Chondrocyte (in vitro differentiated cells): ENCODE measurements at regions not wholly inside any gene's neighbourhood (a gene's known extent, or its start where the extent isn't known, plus 50 kb on each side); places are given as distances from the start of the nearest gene placed in this dataset.

Source experiments
- DNase-seq: peaks from one replicate; pipeline ENCODE4 v3.0.0; 2021; ENCODE audit warnings: mixed read lengths, low spot score
- H3K27ac Mint-ChIP-seq: one replicate; pipeline ENCODE4 v1.8.0; 2021; ENCODE audit warnings: mild to moderate bottlenecking, moderate library complexity, mixed read lengths; ENCODE audit not compliant: unreplicated experiment
- H3K27me3 Mint-ChIP-seq: 2 replicates; pipeline ENCODE4 v1.8.0; 2021; ENCODE audit warnings: low read depth, mixed read lengths
- H3K36me3 Mint-ChIP-seq: 2 replicates; pipeline ENCODE4 v1.8.0; 2021; ENCODE audit warnings: low read depth, mixed read lengths
- H3K4me1 Mint-ChIP-seq: 2 replicates; pipeline ENCODE4 v1.8.0; 2021; ENCODE audit warnings: low read depth, mild to moderate bottlenecking, mixed read lengths
- H3K4me3 Mint-ChIP-seq: one replicate; pipeline ENCODE4 v1.8.0; 2021; ENCODE audit warnings: mild to moderate bottlenecking, moderate library complexity, mixed read lengths; ENCODE audit not compliant: unreplicated experiment
- H3K9me3 Mint-ChIP-seq: 2 replicates; pipeline ENCODE4 v1.8.0; 2021; ENCODE audit warnings: low read depth, mixed read lengths
- CTCF ChIP-seq: fragments of 200-600 bp; sonication (generic); IDR thresholded peaks from 2 replicates; pipeline ENCODE4 v1.5.0; 2021; ENCODE audit warnings: antibody characterized with exemption, mild to moderate bottlenecking, moderate library complexity

GRCh38 chr2:126187668-126188067, 468.3 kb upstream of the GYPC start:
- H3K9me3 Mint-ChIP-seq: peaks cover 4% of the 10 kb centered on the region
- H3K27me3 Mint-ChIP-seq: no peaks in the 10 kb centered on the region
- H3K27ac Mint-ChIP-seq: peak overlapping the region; percentile 85
- DNase-seq: no peak
- peaks cover 14% of the 10 kb centered on the region for H3K4me1 Mint-ChIP-seq
- H3K4me3 Mint-ChIP-seq: no peak overlapping the region
- no peaks in the 10 kb centered on the region for H3K36me3 Mint-ChIP-seq
- TF ChIP-seq CTCF: no peak

- Mint-ChIP-seq H3K27ac (no peak overlapping the region), H3K4me1 (peaks cover 14% of the 10 kb centered on the region), H3K9me3 (peaks cover 4% of the 10 kb centered on the region), H3K4me3 (no peak overlapping the region), H3K27me3 (peaks cover 2% of the 10 kb centered on the region), H3K36me3 (no peaks in the 10 kb centered on the region)
- TF ChIP-seq CTCF: no peak
- no peak for DNase-seq
Measured at GRCh38 chr2:126189527-126189926, 466.4 kb upstream of the GYPC start.

GRCh38 chr2:126200538-126200937, 455.4 kb upstream of the GYPC start:
- no peak overlapping the region for H3K27ac Mint-ChIP-seq
- H3K4me3 Mint-ChIP-seq: no peak overlapping the region
- no peaks in the 10 kb centered on the region for H3K4me1 Mint-ChIP-seq
- TF ChIP-seq CTCF: no peak
- peaks cover 18% of the 10 kb centered on the region for H3K9me3 Mint-ChIP-seq
- DNase-seq: no peak
- peaks cover 4% of the 10 kb centered on the region for H3K36me3 Mint-ChIP-seq
- H3K27me3 Mint-ChIP-seq: peaks cover 4% of the 10 kb centered on the region

- Mint-ChIP-seq H3K4me3 (no peak overlapping the region), H3K27ac (no peak overlapping the region), H3K27me3 (no peaks in the 10 kb centered on the region), H3K36me3 (no peaks in the 10 kb centered on the region), H3K9me3 (peaks cover 4% of the 10 kb centered on the region), H3K4me1 (no peaks in the 10 kb centered on the region)
- no peak for DNase-seq
- no peak for TF ChIP-seq CTCF
Measured at GRCh38 chr2:126208266-126208665, 447.7 kb upstream of the GYPC start.

GRCh38 chr2:126212735-126213134, 443.2 kb upstream of the GYPC start:
- Mint-ChIP-seq H3K4me3 (no peak overlapping the region), H3K4me1 (no peaks in the 10 kb centered on the region), H3K36me3 (no peaks in the 10 kb centered on the region), H3K27me3 (no peaks in the 10 kb centered on the region), H3K27ac (no peak overlapping the region), H3K9me3 (peaks cover 4% of the 10 kb centered on the region)
- no peak for DNase-seq
- TF ChIP-seq CTCF: no peak
